ENCODE measurements at regions not wholly inside any gene's neighbourhood (a gene's known extent, or its start where the extent isn't known, plus 50 kb on each side); places are given as distances from the start of the nearest gene placed in this dataset.

DNA sequence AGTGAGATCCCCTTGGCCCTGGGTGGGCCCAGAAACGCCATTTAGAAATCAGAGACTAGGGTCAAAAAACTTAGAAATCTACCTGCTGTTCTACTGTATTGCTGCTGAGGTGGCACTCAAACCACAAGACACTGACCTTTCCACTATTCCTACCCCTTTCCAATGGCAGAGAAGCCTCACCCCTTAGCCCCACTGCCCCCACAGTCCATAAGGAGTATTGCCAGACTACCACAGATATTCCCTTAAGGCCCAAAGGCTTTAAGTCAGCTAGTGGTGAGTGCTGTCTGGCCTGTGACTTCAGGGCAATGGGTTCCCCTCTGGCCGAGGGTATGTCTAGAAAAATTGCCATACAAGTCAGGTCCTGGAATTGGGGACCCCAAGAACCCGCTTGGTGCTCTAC is 656.1 kb downstream of the COL12A1 start:
- no peaks in the 10 kb centered on the region for H3K9me3 ChIP-seq (ENCODE audit: low read length)
- H3K9ac ChIP-seq (ENCODE audit: low read length): no peak overlapping the region
- no peaks in the 10 kb centered on the region for H3K4me1 ChIP-seq (ENCODE audit: insufficient read depth, low read length, severe bottlenecking)
- H3K36me3 ChIP-seq (ENCODE audit: insufficient read depth, low read length): no peaks in the 10 kb centered on the region
- no peak overlapping the region for H3K4me2 ChIP-seq (ENCODE audit: low read length)
- TF ChIP-seq CTCF (IDR thresholded peaks at IDR 0.05; ENCODE audit: low read length) (no peak), EZH2 (IDR thresholded peaks at IDR 0.05; ENCODE audit: borderline replicate concordance, low read length) (no peak)
- no peak overlapping the region for H3K4me3 ChIP-seq (ENCODE audit: low read depth, low read length, poor library complexity, severe bottlenecking)
- H4K20me1 ChIP-seq (ENCODE audit: insufficient read depth, low read length): no peaks in the 10 kb centered on the region
- no peaks in the 10 kb centered on the region for H3K27me3 ChIP-seq (ENCODE audit: insufficient read depth, low read length)
- no peak overlapping the region for H2AFZ ChIP-seq (ENCODE audit: low read length)
- no peak overlapping the region for H3K27ac ChIP-seq (ENCODE audit: low read depth, low read length, poor library complexity, severe bottlenecking)
- H3K9me2 ChIP-seq (ENCODE audit: low read depth, low read length): no peaks in the 10 kb centered on the region
- no peaks in the 10 kb centered on the region for H3F3A ChIP-seq (ENCODE audit: insufficient read depth, low read length)
- no peaks in the 10 kb centered on the region for H3K79me2 ChIP-seq (ENCODE audit: insufficient read depth, low read length)

- H3K9ac ChIP-seq (ENCODE audit: low read length): no peak overlapping the region
These were observed 671.2 kb downstream of the COL12A1 start for GRCh38 chr6:74534465-74535211.

GRCh38 chr6:74519163-74519562 is 686.7 kb downstream of the COL12A1 start:
- no peak overlapping the region for H2AFZ ChIP-seq (ENCODE audit: low read length)
- H3K36me3 ChIP-seq (ENCODE audit: insufficient read depth, low read length): no peaks in the 10 kb centered on the region
- H3K27me3 ChIP-seq (ENCODE audit: insufficient read depth, low read length): no peaks in the 10 kb centered on the region
- H3K4me2 ChIP-seq (ENCODE audit: low read length): no peak overlapping the region
- no peaks in the 10 kb centered on the region for H3K9me2 ChIP-seq (ENCODE audit: low read depth, low read length)
- H4K20me1 ChIP-seq (ENCODE audit: insufficient read depth, low read length): no peaks in the 10 kb centered on the region
- no peak for TF ChIP-seq CTCF (IDR thresholded peaks at IDR 0.05; ENCODE audit: low read length)
- no peak for TF ChIP-seq EZH2 (IDR thresholded peaks at IDR 0.05; ENCODE audit: borderline replicate concordance, low read length)
- H3K4me3 ChIP-seq (ENCODE audit: low read depth, low read length, poor library complexity, severe bottlenecking): no peak overlapping the region
- H3K9ac ChIP-seq (ENCODE audit: low read length): no peak overlapping the region
- H3K27ac ChIP-seq (ENCODE audit: low read depth, low read length, poor library complexity, severe bottlenecking): no peak overlapping the region
- H3K4me1 ChIP-seq (ENCODE audit: insufficient read depth, low read length, severe bottlenecking): no peaks in the 10 kb centered on the region
- no peaks in the 10 kb centered on the region for H3K79me2 ChIP-seq (ENCODE audit: insufficient read depth, low read length)
- no peaks in the 10 kb centered on the region for H3K9me3 ChIP-seq (ENCODE audit: low read length)
- H3F3A ChIP-seq (ENCODE audit: insufficient read depth, low read length): no peaks in the 10 kb centered on the region

More at GRCh38 chr6:74534465-74535211, 671.2 kb downstream of the COL12A1 start:
- H3K36me3 ChIP-seq (ENCODE audit: insufficient read depth, low read length): no peaks in the 10 kb centered on the region
- no peak overlapping the region for H3K27ac ChIP-seq (ENCODE audit: low read depth, low read length, poor library complexity, severe bottlenecking)
- no peaks in the 10 kb centered on the region for H3K79me2 ChIP-seq (ENCODE audit: insufficient read depth, low read length)
- no peaks in the 10 kb centered on the region for H3K4me1 ChIP-seq (ENCODE audit: insufficient read depth, low read length, severe bottlenecking)
- H3K27me3 ChIP-seq (ENCODE audit: insufficient read depth, low read length): no peaks in the 10 kb centered on the region
- no peaks in the 10 kb centered on the region for H4K20me1 ChIP-seq (ENCODE audit: insufficient read depth, low read length)
- H3K9me2 ChIP-seq (ENCODE audit: low read depth, low read length): no peaks in the 10 kb centered on the region
- H2AFZ ChIP-seq (ENCODE audit: low read length): no peak overlapping the region
- no peak overlapping the region for H3K4me3 ChIP-seq (ENCODE audit: low read depth, low read length, poor library complexity, severe bottlenecking)
- no peak overlapping the region for H3K4me2 ChIP-seq (ENCODE audit: low read length)
- H3F3A ChIP-seq (ENCODE audit: insufficient read depth, low read length): no peaks in the 10 kb centered on the region
- TF ChIP-seq CTCF (IDR thresholded peaks at IDR 0.05; ENCODE audit: low read length) (no peak), EZH2 (IDR thresholded peaks at IDR 0.05; ENCODE audit: borderline replicate concordance, low read length) (no peak)
- H3K9me3 ChIP-seq (ENCODE audit: low read length): no peaks in the 10 kb centered on the region
